ENCODE measurements at regions not wholly inside any gene's neighbourhood (a gene's known extent, or its start where the extent isn't known, plus 50 kb on each side); places are given as distances from the start of the nearest gene placed in this dataset.

DNA sequence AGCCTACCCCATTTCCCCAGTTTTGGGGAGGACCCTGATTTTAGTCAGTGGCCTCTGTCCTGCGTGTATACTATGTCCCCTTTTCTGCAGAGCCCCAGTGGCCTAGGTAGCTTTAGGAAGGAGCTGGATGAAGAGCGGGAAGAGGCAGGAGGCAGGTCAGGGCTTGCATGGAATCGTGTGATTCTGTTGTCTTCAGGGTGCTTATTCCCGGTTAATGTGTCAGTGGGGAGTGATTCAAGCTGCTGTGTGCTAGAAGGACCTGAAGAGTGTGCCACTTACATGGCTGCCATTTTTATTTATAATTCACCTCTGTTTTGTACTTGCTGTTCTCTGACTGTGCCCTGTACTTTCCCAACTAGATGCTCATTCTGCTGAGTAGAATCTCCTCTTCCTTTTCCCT lies 127.3 kb upstream of the AMOT start:
- no peak overlapping the region for H3K4me3 ChIP-seq (ENCODE audit: low read length)
- TF ChIP-seq, protein P1, sequence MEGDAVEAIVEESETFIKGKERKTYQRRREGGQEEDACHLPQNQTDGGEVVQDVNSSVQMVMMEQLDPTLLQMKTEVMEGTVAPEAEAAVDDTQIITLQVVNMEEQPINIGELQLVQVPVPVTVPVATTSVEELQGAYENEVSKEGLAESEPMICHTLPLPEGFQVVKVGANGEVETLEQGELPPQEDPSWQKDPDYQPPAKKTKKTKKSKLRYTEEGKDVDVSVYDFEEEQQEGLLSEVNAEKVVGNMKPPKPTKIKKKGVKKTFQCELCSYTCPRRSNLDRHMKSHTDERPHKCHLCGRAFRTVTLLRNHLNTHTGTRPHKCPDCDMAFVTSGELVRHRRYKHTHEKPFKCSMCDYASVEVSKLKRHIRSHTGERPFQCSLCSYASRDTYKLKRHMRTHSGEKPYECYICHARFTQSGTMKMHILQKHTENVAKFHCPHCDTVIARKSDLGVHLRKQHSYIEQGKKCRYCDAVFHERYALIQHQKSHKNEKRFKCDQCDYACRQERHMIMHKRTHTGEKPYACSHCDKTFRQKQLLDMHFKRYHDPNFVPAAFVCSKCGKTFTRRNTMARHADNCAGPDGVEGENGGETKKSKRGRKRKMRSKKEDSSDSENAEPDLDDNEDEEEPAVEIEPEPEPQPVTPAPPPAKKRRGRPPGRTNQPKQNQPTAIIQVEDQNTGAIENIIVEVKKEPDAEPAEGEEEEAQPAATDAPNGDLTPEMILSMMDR (conservative IDR thresholded peaks at IDR 0.05; ENCODE audit: low read length), result no peak

DNA sequence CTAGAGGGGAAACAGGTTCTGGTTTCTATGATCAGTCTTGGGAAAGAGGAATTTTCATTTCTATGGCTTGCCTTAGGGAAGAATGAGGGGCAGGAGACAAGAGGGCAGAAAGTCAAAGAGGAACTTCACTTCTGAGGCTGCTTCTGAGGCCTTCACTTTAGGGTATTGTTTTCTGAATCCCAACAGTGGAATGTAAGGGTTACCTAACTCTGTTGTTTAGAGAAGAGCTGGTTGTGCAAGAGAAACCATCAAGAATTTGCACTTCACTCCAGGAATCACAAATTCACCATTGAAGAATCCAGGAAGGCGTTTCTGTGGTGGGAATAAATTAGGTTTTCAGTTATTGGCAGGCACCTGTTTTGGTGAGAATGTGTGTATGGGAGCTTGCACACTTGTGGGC lies 126.7 kb upstream of the AMOT start:
- H3K4me3 ChIP-seq (ENCODE audit: low read length), result no peak overlapping the region
- DNase-seq (ENCODE audit: low read depth), result peak; percentile 77
- TF ChIP-seq, protein P1 (conservative IDR thresholded peaks at IDR 0.05; ENCODE audit: low read length), result no peak

More for the DNA sequence above, 127.3 kb upstream of the AMOT start:
- no peak for DNase-seq (ENCODE audit: low read depth)

DNA sequence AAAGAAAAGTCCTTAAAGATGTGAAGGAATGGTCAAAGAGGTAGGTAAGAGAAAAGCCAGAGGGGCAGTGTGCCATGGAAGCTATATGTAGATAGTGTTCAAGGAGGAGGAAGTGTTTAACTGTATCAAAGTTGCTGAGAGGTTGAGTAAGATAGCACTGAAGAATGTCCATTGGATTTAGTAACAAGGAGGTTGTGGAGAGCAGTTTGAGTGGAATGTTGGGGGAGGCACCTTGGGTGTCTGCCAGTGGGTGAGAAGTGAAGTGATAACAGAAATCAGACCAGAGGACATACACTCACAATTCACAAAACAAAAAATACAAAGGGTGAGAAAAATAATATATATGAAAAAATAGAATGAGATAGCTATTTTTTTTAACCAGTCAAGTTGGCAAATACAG lies 121.3 kb upstream of the AMOT start:
- TF ChIP-seq, protein P1 (conservative IDR thresholded peaks at IDR 0.05; ENCODE audit: low read length), result no peak
- no peak overlapping the region for H3K4me3 ChIP-seq (ENCODE audit: low read length)
- DNase-seq (ENCODE audit: low read depth), result peak; percentile 5

DNA sequence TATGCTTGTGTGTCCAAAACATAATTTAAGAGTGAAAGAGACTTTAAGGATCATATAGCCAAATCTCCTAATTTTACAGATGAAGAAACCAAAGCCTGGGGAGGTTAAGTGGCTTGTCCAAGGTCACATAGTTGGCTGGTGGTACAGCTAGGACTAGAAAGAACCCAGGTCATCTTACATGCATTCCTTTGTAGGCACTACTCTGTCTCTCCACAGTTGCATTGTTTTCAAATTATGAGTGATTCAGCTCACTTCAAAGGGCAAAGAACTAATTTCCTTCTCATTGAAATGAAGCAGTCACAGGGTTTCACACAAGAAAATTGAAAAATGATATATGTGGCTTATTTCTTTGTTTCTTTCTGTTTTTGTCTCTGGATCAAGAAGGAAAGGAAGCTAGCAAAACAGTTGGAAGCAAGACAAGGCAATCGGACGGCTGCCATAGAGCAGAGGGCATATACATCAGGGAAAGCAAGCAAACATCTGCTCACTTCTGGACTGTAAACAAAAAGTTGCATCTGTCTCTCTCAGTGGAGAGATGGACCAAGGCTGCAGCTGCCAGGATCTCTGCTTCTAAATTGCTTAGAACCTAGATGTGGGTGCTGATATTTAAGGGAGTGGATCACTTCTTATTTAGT lies 107.5 kb upstream of the AMOT start:
- no peak for DNase-seq (ENCODE audit: low read depth)
- H3K4me3 ChIP-seq (ENCODE audit: low read length), result no peak overlapping the region
- TF ChIP-seq, protein P1 (conservative IDR thresholded peaks at IDR 0.05; ENCODE audit: low read length), result no peak

DNA sequence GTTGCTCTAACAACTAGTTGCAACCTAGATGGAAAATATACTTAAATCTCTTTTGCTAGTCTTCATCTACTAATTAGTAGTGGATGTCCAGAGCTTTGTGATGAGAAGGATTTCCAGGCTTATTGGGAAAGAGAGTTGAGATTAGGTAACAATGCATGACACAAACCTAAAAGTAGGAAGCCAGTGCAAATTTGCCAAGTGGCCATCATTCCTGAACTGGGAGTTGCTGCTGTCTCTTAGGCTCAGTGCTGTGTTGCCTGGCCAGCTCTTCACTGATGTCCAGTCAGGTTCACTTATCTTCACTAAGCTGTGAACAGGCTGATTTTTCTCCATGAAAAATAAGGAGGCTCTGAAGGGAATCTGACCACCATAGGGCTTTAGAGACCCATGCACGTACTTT lies 105.6 kb upstream of the AMOT start:
- DNase-seq (ENCODE audit: low read depth), result peak; percentile 14
- no peak overlapping the region for H3K4me3 ChIP-seq (ENCODE audit: low read length)
- TF ChIP-seq, protein P1 (conservative IDR thresholded peaks at IDR 0.05; ENCODE audit: low read length), result no peak

DNA sequence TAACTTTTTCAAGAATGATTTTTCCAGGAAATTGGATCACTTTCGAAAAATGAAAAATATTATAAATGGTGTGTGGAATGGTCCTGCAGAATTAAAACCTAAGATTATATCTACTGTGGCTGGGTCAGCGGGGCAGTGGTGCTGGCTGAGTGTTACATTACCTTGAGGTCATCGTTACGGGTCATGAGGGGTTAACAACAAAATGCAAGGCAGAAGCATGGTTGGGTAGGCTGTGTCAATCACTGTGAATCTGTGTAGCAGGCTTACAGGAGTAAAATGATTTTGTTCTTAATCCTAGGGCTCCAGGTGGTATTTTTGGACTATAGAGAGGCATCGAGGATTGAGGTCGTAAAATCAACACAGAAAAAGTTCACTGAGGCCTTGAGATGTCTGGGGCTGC lies 105.2 kb upstream of the AMOT start:
- TF ChIP-seq, protein P1 (conservative IDR thresholded peaks at IDR 0.05; ENCODE audit: low read length), result no peak
- DNase-seq (ENCODE audit: low read depth), result no peak
- no peak overlapping the region for H3K4me3 ChIP-seq (ENCODE audit: low read length)

DNA sequence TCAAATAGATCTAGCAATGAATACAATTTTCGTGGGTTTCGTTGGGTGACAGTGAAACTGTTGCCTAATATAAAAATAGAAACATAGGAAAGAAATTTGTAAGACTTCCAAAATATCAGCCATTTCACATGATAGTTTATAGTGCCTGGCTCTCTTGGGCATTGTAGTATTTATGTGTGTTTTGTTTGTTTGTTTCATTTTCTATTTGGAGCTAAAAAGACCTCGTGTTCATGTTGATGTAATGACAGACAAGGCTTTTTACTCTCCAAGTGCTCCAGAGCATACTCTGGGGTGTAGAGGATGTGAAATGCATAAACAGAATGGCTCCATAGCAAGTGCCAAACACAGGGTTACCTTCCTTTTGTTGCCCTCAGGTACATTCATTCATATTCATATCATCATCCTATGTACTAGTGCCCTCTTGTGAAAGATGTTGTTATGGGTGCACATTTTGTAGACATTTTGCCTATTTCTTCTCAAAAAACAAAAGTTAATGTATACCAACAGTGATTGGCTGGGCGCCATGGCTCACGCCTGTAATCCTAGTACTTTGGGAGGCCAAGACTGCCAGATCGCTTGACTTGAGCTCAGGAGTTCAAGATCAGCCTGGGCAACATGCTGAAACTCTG lies 100.7 kb upstream of the AMOT start:
- H3K4me3 ChIP-seq (ENCODE audit: low read length), result no peak overlapping the region
- TF ChIP-seq, protein P1 (conservative IDR thresholded peaks at IDR 0.05; ENCODE audit: low read length), result peak; percentile 36
- DNase-seq (ENCODE audit: low read depth), result peak; percentile 2
